ENCODE measurements at regions not wholly inside any gene's neighbourhood (a gene's known extent, or its start where the extent isn't known, plus 50 kb on each side); places are given as distances from the start of the nearest gene placed in this dataset.
"Not testable (repeated sequence)": the region's sequence is repeated elsewhere in the genome, so short reads cannot be mapped to it uniquely, and the experiment has no call there.

DNA sequence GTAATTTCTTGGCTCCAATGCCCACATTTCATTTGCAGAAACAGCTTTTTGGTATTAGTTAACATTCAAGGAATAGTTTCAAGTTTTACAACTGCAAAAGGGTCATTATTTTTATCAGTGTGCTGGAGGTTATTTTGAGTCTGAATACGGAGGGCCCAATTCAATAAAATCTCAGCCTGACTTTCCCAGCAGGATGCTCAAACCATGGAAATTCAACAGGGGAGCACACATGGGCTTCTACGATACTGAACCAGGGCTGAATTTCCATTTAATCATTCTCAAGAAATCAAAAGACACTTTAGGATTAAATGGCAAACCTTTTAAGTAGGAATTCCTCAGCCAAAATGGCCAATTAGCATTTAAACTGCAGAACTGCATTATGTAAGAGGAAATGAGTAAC lies 700.9 kb upstream of the ANKRD30A start:
- Mint-ChIP-seq H3K27me3 (no peaks in the 10 kb centered on the region), H3K36me3 (ENCODE audit: low read depth) (no peaks in the 10 kb centered on the region), H3K4me1 (ENCODE audit: low read depth) (no peaks in the 10 kb centered on the region), H3K27ac (no peak overlapping the region), H3K9me3 (peaks cover 6% of the 10 kb centered on the region), H3K4me3 (no peak overlapping the region)
- intact Hi-C loops (cut with micrococcal nuclease): no loop called here
- DNase-seq: no peak
- TF ChIP-seq, protein P1, sequence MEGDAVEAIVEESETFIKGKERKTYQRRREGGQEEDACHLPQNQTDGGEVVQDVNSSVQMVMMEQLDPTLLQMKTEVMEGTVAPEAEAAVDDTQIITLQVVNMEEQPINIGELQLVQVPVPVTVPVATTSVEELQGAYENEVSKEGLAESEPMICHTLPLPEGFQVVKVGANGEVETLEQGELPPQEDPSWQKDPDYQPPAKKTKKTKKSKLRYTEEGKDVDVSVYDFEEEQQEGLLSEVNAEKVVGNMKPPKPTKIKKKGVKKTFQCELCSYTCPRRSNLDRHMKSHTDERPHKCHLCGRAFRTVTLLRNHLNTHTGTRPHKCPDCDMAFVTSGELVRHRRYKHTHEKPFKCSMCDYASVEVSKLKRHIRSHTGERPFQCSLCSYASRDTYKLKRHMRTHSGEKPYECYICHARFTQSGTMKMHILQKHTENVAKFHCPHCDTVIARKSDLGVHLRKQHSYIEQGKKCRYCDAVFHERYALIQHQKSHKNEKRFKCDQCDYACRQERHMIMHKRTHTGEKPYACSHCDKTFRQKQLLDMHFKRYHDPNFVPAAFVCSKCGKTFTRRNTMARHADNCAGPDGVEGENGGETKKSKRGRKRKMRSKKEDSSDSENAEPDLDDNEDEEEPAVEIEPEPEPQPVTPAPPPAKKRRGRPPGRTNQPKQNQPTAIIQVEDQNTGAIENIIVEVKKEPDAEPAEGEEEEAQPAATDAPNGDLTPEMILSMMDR (IDR thresholded peaks at IDR 0.05): no peak
- CTCF ChIA-PET: no interaction called here
- POLR2A ChIA-PET: no interaction called here
- no peak for ATAC-seq

DNA sequence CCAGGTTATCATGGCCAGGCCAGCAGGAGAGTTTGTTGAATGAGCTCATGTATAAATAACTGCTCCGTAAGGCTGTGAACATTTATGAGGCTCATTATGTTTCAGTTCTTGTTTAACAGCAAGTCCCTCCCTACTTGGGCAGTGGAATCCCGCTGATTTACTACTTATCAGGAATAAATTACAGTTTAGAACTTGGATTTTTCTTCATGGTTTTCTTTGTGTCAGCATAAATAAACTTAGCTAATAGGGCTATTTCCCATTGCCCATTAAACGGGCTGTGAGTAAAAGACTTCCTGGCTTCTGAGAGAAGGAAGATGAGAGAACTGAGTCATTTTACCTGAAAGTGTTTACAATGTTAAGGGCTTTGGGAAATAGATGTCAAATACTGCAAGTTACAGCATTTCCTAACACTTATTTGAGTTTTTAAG lies 701.6 kb upstream of the ANKRD30A start:
- Mint-ChIP-seq H3K36me3 (ENCODE audit: low read depth) (no peaks in the 10 kb centered on the region), H3K9me3 (peaks cover 8% of the 10 kb centered on the region), H3K27me3 (no peaks in the 10 kb centered on the region), H3K4me1 (ENCODE audit: low read depth) (no peaks in the 10 kb centered on the region), H3K27ac (no peak overlapping the region), H3K4me3 (no peak overlapping the region)
- POLR2A ChIA-PET: no interaction called here
- DNase-seq: no peak
- CTCF ChIA-PET: no interaction called here
- TF ChIP-seq, protein P1 (IDR thresholded peaks at IDR 0.05): no peak
- intact Hi-C loops (cut with micrococcal nuclease): no loop called here
- ATAC-seq: no peak

DNA sequence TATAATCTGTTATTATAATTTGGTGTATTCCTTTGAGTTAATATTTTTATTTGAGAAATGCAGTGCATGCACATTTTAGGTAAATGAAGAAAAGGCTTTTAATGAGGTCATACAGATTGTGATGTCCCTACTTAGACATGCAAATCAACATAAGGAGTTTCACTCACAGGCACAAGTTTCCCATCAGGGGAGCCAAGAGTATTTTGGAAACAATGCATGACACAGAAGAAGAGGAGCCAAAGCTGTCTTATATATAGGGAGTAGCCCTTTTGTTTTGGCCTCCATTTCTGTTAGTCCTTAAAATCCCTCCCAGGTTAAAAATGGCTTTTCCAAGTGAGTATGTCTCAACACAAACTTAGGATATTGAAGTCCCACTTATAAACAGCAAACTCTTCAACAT lies 703.4 kb upstream of the ANKRD30A start:
- Mint-ChIP-seq H3K27me3 (no peaks in the 10 kb centered on the region), H3K27ac (no peak overlapping the region), H3K36me3 (ENCODE audit: low read depth) (no peaks in the 10 kb centered on the region), H3K4me3 (no peak overlapping the region), H3K9me3 (peaks cover 9% of the 10 kb centered on the region), H3K4me1 (ENCODE audit: low read depth) (no peaks in the 10 kb centered on the region)
- ChIA-PET CTCF (no interaction called here), POLR2A (no interaction called here)
- intact Hi-C loops (cut with micrococcal nuclease): no loop called here
- ATAC-seq (no peak), DNase-seq (no peak)
- TF ChIP-seq, protein P1 (IDR thresholded peaks at IDR 0.05): no peak

DNA sequence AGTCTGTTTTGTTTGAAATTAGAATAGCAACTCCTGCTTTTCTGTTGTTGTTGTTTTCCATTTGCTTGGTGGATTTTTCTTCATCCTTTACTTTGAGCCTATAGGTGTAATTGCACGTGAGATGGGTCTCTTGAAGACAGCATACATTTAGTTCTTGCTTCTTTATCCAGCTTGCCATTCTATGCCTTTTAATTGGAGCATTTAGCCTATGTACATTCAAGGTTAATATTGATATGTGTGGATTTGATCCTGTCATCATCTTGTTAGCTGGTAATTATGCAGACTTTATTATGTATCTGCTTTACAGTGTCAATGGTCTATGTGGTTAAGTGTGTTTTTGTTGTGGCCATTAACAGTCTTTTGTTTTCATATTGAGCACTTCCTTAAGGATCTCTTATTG lies 708.9 kb upstream of the ANKRD30A start:
- intact Hi-C loops (cut with micrococcal nuclease): no loop called here
- TF ChIP-seq, protein P1 (IDR thresholded peaks at IDR 0.05): no peak
- ChIA-PET POLR2A (no interaction called here), CTCF (no interaction called here)
- Mint-ChIP-seq H3K27ac (no peak overlapping the region), H3K4me1 (ENCODE audit: low read depth) (no peaks in the 10 kb centered on the region), H3K4me3 (no peak overlapping the region), H3K27me3 (no peaks in the 10 kb centered on the region), H3K36me3 (ENCODE audit: low read depth) (no peaks in the 10 kb centered on the region), H3K9me3 (peaks cover 14% of the 10 kb centered on the region)
- no peak for ATAC-seq
- DNase-seq: no peak

DNA sequence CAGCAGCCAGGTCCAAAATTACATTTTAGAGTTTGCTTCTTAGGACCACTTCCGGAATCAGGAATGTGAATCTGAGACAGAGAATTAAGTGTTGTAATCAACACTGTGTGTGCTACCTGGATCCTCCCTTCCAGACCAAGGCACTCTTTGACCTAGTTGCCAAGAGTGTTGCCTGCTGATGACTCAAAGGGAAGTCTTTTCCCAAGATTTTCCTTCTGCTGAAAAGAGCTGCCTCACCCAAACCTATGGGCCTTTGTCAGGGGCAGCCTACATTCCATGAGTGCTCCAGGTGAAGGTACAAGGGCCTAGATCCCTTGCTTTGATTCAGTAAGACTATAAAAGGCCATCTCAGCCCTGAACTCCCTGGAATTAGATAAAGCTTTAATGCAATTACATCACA lies 712.5 kb upstream of the ANKRD30A start:
- POLR2A ChIA-PET: no interaction called here
- CTCF ChIA-PET: no interaction called here
- intact Hi-C loops (cut with micrococcal nuclease): no loop called here
- ATAC-seq: no peak
- H3K27ac Mint-ChIP-seq: no peak overlapping the region
- no peaks in the 10 kb centered on the region for H3K4me1 Mint-ChIP-seq (ENCODE audit: low read depth)
- H3K9me3 Mint-ChIP-seq: peaks cover 15% of the 10 kb centered on the region
- no peak for DNase-seq
- no peaks in the 10 kb centered on the region for H3K36me3 Mint-ChIP-seq (ENCODE audit: low read depth)
- no peaks in the 10 kb centered on the region for H3K27me3 Mint-ChIP-seq
- TF ChIP-seq, protein P1 (IDR thresholded peaks at IDR 0.05): no peak
- H3K4me3 Mint-ChIP-seq: no peak overlapping the region

DNA sequence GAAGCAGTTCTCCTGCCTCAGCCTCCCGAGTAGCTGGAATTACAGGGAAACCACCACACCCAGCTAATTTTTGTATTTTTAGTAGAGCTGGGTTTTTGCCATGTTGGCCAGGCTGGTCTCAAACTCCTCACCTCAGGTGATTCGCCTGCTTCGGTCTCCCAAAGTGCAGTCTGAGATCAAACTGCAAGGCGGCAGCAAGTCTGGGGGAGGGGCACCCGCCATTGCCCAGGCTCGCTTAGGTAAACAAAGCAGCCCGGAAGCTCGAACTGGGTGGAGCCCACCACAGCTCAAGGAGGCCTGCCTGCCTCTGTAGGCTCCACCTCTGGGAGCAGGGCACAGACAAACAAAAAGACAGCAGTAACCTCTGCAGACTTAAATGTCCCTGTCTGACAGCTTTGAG lies 725.2 kb upstream of the ANKRD30A start:
- DNase-seq; H3K4me1 Mint-ChIP-seq (ENCODE audit: low read depth); POLR2A ChIA-PET; CTCF ChIA-PET; H3K4me3 Mint-ChIP-seq; ATAC-seq; intact Hi-C loops (cut with micrococcal nuclease); H3K36me3 Mint-ChIP-seq (ENCODE audit: low read depth); H3K27me3 Mint-ChIP-seq; H3K9me3 Mint-ChIP-seq; H3K27ac Mint-ChIP-seq: not testable (repeated sequence)
